ENCODE measurements at regions not wholly inside any gene's neighbourhood (a gene's known extent, or its start where the extent isn't known, plus 50 kb on each side); places are given as distances from the start of the nearest gene placed in this dataset.

GRCh38 chr12:47017901-47018475, 61.4 kb upstream of the PCED1B start:
- TF ChIP-seq EP300 (IDR thresholded peaks at IDR 0.05): no peak
- TF ChIP-seq POLR2A (IDR thresholded peaks at IDR 0.05; ENCODE audit: low read length): no peak
- no peak for TF ChIP-seq REST (IDR thresholded peaks at IDR 0.05)
- TF ChIP-seq CTCF (IDR thresholded peaks at IDR 0.05): no peak
